PC-9 (cell line): ENCODE measurements at regions not wholly inside any gene's neighbourhood (a gene's known extent, or its start where the extent isn't known, plus 50 kb on each side); places are given as distances from the start of the nearest gene placed in this dataset.

ENCODE experiments used
- BruUV-seq: library from RNA; stranded (reverse); fragments of 400-500 nt; replicated peaks from 2 replicates; lab custom pipeline; 2021; lab: Mats Ljungman, UMichigan
- CTCF ChIA-PET: fragments of 300-600 bp; sonication (Branson Sonifier 250); formaldehyde crosslinking; loops from one replicate; lab custom pipeline; 2022; ENCODE audit warnings: antibody characterized with exemption; lab: Charles Lee
- POLR2A ChIA-PET: fragments of 300-600 bp; sonication (Branson Sonifier 250); formaldehyde crosslinking; loops from one replicate; lab custom pipeline; 2022; ENCODE audit warnings: antibody characterized with exemption; ENCODE audit not compliant: unreplicated experiment; lab: Charles Lee
- DNase-seq, 2 experiments: peaks; one replicate each; pipeline versions ENCODE4 v3.0.0 to v3.0.0-alpha.2; 2015 to 2022; ENCODE audit warnings: mixed read lengths in 1 of 2
- H2AFZ ChIP-seq: fragments of 200-600 bp; sonication (generic); 2 replicates; pipeline ENCODE4 v1.8.1; 2017; ENCODE audit warnings: antibody characterized with exemption
- H3F3A ChIP-seq: fragments of 200-600 bp; sonication (generic); 2 replicates; pipeline ENCODE4 v1.8.1; 2017; ENCODE audit warnings: antibody characterized with exemption, mild to moderate bottlenecking, low read depth; ENCODE audit not compliant: insufficient read depth
- H3K27ac ChIP-seq: fragments of 200-600 bp; sonication (generic); 2 replicates; pipeline ENCODE4 v1.6.1; 2016; ENCODE audit warnings: mixed run types
- H3K27me3 ChIP-seq: fragments of 200-600 bp; sonication (generic); 2 replicates; pipeline ENCODE4 v1.6.1; 2016; ENCODE audit warnings: low read depth, mixed run types; ENCODE audit not compliant: insufficient read depth
- H3K36me3 ChIP-seq: fragments of 200-600 bp; sonication (generic); 2 replicates; pipeline ENCODE4 v1.6.1; 2016; ENCODE audit warnings: low read depth, mixed run types
- H3K4me1 ChIP-seq: fragments of 200-600 bp; sonication (generic); replicated peaks from 2 replicates; pipeline ENCODE4 v1.6.1; 2016; ENCODE audit warnings: mixed run types; ENCODE audit not compliant: insufficient read depth
- H3K4me2 ChIP-seq: fragments of 200-600 bp; sonication (generic); 2 replicates; pipeline ENCODE4 v1.6.1; 2017; ENCODE audit warnings: mixed run types
- H3K4me3 ChIP-seq: fragments of 200-600 bp; sonication (generic); 2 replicates; pipeline ENCODE4 v1.6.1; 2016; ENCODE audit warnings: mixed run types
- H3K79me2 ChIP-seq: fragments of 200-600 bp; sonication (generic); 2 replicates; pipeline ENCODE4 v1.6.1; 2017; ENCODE audit warnings: low read depth, mixed run types
- H3K9me2 ChIP-seq: fragments of 200-600 bp; sonication (generic); 2 replicates; pipeline ENCODE4 v1.8.1; 2017; ENCODE audit warnings: mild to moderate bottlenecking; ENCODE audit not compliant: insufficient read depth
- H3K9me3 ChIP-seq: fragments of 200-600 bp; sonication (generic); 2 replicates; pipeline ENCODE4 v1.8.1; 2016; ENCODE audit warnings: low read depth; ENCODE audit not compliant: insufficient read depth
- H4K20me1 ChIP-seq: fragments of 200-600 bp; sonication (generic); 2 replicates; pipeline ENCODE4 v1.8.1; 2017; ENCODE audit not compliant: insufficient read depth
- EZH2 ChIP-seq: fragments of 200-600 bp; sonication (generic); IDR thresholded peaks from 2 replicates; pipeline ENCODE4 v1.8.0; 2017; ENCODE audit warnings: antibody characterized with exemption, low read depth
- intact Hi-C: fragments of 100-400 bp; cut with micrococcal nuclease; formaldehyde crosslinking; loops from one replicate; pipeline ENCODE4 v1.10.0; 2022; ENCODE audit not compliant: unreplicated experiment
- TF ChIP-seq, protein P1 (sequence below): fragments of 200-600 bp; sonication (generic); conservative IDR thresholded peaks from 2 replicates; pipeline ENCODE4 v1.6.1; 2017; ENCODE audit warnings: mixed run types, antibody characterized with exemption, mild to moderate bottlenecking, moderate library complexity

DNA sequence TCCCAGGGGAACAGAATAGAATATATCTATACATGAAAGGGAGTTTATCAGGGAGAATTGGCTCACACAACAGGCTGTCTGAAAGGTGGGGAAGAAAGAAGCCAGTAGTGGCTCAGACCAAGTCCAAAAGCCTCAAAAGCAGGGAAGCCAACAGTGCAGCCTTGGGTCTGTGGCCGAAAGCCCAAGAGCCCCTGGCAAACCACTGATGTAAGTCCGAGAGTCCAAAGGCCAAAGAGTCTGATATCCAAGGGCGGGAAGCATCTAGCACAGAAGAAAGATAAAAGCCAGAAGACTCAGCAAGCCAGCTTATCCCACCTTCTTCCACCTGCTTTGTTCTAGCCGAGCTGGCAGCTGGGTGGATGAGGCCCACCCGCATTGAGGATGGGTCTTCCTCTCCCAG lies 172.5 kb downstream of the CCDC71L start:
- Histone ChIP-seq H3K4me1 (peaks cover 40% of the 10 kb centered on the region), H3K79me2 (no peaks in the 10 kb centered on the region), H3K9me3 (0 out of 2 replicates have a peak, but pooled peaks cover 7% of the 10 kb centered on the region), H3K27me3 (no peaks in the 10 kb centered on the region), H3K36me3 (no peaks in the 10 kb centered on the region), H3F3A (peaks cover 12% of the 10 kb centered on the region; the same call in 1 of the 2 replicates), H3K4me2 (no peak overlapping the region), H3K27ac (no peak overlapping the region), H3K4me3 (no peak overlapping the region), H3K9me2 (no peaks in the 10 kb centered on the region), H2AFZ (no peak overlapping the region), H4K20me1 (no peaks in the 10 kb centered on the region)
- POLR2A ChIA-PET, result no interaction called here
- BruUV-seq, result no TSS peak
- TF ChIP-seq EZH2, result no peak
- TF ChIP-seq, protein P1, sequence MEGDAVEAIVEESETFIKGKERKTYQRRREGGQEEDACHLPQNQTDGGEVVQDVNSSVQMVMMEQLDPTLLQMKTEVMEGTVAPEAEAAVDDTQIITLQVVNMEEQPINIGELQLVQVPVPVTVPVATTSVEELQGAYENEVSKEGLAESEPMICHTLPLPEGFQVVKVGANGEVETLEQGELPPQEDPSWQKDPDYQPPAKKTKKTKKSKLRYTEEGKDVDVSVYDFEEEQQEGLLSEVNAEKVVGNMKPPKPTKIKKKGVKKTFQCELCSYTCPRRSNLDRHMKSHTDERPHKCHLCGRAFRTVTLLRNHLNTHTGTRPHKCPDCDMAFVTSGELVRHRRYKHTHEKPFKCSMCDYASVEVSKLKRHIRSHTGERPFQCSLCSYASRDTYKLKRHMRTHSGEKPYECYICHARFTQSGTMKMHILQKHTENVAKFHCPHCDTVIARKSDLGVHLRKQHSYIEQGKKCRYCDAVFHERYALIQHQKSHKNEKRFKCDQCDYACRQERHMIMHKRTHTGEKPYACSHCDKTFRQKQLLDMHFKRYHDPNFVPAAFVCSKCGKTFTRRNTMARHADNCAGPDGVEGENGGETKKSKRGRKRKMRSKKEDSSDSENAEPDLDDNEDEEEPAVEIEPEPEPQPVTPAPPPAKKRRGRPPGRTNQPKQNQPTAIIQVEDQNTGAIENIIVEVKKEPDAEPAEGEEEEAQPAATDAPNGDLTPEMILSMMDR, result no peak
- intact Hi-C loops, result no loop called here
- DNase-seq, result no peak
- CTCF ChIA-PET, result no interaction called here

DNA sequence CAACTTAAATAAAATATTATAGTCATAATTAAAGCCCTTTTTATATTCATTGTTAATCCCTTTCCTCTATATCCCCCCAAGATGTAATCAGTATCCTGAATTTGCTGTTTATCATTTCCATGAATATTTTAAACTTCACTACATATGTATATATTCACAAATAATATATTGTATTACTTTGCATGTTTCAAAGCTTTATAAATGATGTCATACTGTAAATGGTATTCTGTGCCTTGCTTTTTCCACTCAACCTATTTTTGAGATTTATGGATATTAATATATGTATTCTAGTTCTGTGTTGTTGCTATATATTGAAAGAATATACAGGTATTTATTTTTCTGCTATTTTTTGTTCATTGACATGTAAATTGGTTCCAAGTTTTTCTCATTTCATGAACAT lies 173.1 kb downstream of the CCDC71L start:
- Histone ChIP-seq H3K27me3 (no peaks in the 10 kb centered on the region), H3K36me3 (no peaks in the 10 kb centered on the region), H3K4me3 (no peak overlapping the region), H3K4me2 (no peak overlapping the region), H3K4me1 (peaks cover 40% of the 10 kb centered on the region), H3K9me2 (no peaks in the 10 kb centered on the region), H3K79me2 (no peaks in the 10 kb centered on the region), H2AFZ (no peak overlapping the region), H4K20me1 (no peaks in the 10 kb centered on the region), H3K27ac (no peak overlapping the region), H3K9me3 (0 out of 2 replicates have a peak, but pooled peaks cover 9% of the 10 kb centered on the region), H3F3A (peaks cover 12% of the 10 kb centered on the region; the same call in 1 of the 2 replicates)
- no TSS peak for BruUV-seq
- no peak for DNase-seq
- intact Hi-C loops, result no loop called here
- CTCF ChIA-PET, result no interaction called here
- TF ChIP-seq EZH2, result no peak
- TF ChIP-seq, protein P1, result no peak
- POLR2A ChIA-PET, result no interaction called here

DNA sequence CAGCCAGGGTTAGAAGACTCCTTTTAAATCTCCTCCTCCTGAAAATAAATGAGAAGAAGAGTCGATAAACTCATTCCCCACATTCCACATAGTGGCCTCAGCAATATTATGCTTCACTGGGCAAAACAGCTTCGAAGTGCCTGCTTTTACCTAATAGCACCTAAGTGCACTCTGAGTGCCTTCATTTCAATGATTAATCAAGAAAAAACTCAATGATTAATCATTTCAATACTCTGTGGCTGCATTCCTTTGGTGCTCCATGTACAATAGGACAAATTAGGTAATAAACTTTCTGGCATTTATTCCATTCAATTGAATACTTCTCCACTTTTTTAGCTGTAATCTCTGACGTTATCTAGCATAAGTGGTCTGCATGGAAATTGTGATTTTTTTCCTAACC lies 174.6 kb downstream of the CCDC71L start:
- peak overlapping the region; percentile 33 for H3K4me2 ChIP-seq
- intact Hi-C loops, result no loop called here
- H3K79me2 ChIP-seq, result no peaks in the 10 kb centered on the region
- H3K4me1 ChIP-seq, result peaks cover 38% of the 10 kb centered on the region
- H2AFZ ChIP-seq, result 0 out of 2 replicates have a peak overlapping the region, but pooled peaks have one; percentile 17
- no peaks in the 10 kb centered on the region for H4K20me1 ChIP-seq
- no peaks in the 10 kb centered on the region for H3K9me2 ChIP-seq
- H3K27me3 ChIP-seq, result no peaks in the 10 kb centered on the region
- peak in 1 of 2 experiments; percentile 90 for DNase-seq
- BruUV-seq, result no TSS peak
- H3K4me3 ChIP-seq, result no peak overlapping the region
- no peak for TF ChIP-seq EZH2
- TF ChIP-seq, protein P1, result no peak
- H3F3A ChIP-seq, result peaks cover 12% of the 10 kb centered on the region; the same call in 1 of the 2 replicates
- POLR2A ChIA-PET, result interaction anchor here (0.6 kb wide), 2 partner anchors 47 to 201 kb away, joined by 4 to 5 read pairs; no protein-coding TSS in a partner anchor
- H3K27ac ChIP-seq, result peak overlapping the region; percentile 77
- H3K9me3 ChIP-seq, result 0 out of 2 replicates have a peak, but pooled peaks cover 10% of the 10 kb centered on the region
- H3K36me3 ChIP-seq, result no peaks in the 10 kb centered on the region
- CTCF ChIA-PET, result no interaction called here
